GM12874 (cell line): ENCODE measurements at regions not wholly inside any gene's neighbourhood (a gene's known extent, or its start where the extent isn't known, plus 50 kb on each side); places are given as distances from the start of the nearest gene placed in this dataset.

Source experiments
- CTCF ChIP-seq: IDR thresholded peaks from 2 replicates; pipeline ENCODE4 v1.5.1; 2011; ENCODE audit warnings: low read depth, mild to moderate bottlenecking, control low read depth, low read length, moderate library complexity; ENCODE audit not compliant: insufficient read depth

DNA sequence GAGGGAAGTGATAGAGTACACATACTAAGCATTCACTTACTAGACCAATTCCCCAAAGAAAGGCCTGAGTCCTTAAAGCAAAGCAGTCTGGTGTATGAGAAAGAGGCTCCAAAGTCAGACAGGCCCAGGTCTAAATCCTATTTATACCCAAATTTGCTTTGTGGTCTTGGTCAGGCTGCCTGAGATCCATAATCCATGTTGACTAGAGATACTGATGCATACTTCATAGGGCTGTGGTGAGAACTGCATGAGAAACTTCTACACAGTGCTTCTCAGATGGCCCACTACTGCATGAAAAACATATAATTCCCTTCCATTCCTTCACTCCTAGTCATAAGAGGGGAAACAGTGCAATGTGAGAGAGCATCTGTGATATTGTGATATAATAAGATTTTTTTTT lies 81.6 kb upstream of the SP4 start:
- TF ChIP-seq CTCF, result no peak

- TF ChIP-seq CTCF, result no peak
Observed at GRCh38 chr7:21352540-21353387, 75.1 kb upstream of the SP4 start.

- TF ChIP-seq CTCF, result no peak
Observed at GRCh38 chr7:21353388-21353780, 74.5 kb upstream of the SP4 start.

DNA sequence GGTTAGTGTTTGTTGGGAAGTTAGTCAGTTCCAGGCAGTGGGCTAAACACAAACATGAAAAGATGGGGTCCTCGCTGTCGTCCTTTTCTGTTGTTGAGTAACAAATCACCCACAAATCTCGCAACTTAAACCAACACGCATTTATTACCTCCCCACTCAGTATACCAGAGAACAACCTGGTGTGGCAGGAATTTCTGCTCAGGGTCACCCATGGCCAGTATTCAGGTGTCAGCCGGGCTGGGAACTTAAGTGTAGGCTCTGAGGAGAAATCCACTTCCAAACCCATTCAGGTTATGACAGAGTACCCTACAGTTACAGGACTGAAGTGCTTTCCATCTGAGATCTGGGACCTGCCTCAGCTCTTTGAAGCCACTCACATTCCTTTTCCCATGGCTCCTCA lies 73.6 kb upstream of the SP4 start:
- no peak for TF ChIP-seq CTCF

DNA sequence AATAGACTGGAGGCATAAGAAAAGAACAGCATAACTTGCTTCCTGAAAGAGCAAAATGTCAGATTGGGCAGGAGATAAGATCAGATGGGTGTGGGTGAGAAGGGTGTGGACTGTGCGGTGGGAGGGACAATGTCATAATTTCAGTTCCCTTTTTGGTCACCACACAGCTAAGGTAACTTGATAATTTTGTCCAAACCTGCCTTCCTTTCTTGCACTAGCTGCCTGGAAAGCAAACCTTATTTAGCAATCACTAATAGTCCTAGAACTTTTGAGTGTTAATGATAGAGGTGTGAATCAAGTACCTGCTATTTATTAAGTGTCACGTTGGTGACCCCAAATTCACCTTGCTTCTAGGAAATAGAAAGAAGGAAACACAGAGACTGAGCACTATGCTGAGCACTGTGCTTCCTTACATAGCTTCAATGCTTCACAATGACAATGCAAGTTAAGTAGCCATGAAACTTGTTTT lies 72.4 kb upstream of the SP4 start:
- TF ChIP-seq CTCF, result no peak

DNA sequence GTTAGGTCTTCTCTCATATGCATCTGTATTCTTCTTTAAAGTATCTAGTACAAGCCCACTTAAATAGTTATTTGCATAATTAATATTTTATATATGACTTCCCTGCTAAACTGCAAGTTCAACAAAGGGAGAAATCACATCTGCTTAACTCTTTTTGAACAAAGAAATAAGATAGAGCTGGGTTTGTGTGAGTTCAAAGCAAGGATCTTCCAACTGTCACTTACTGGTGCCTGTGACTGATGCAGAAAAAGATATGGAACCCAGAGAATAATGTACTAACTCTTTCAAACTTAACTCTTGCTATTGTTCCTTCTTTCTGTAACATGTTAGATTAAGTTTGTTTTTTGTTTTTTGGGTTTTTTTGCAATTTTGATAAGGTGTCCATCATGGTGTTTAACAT lies 71.3 kb upstream of the SP4 start:
- TF ChIP-seq CTCF, result no peak

DNA sequence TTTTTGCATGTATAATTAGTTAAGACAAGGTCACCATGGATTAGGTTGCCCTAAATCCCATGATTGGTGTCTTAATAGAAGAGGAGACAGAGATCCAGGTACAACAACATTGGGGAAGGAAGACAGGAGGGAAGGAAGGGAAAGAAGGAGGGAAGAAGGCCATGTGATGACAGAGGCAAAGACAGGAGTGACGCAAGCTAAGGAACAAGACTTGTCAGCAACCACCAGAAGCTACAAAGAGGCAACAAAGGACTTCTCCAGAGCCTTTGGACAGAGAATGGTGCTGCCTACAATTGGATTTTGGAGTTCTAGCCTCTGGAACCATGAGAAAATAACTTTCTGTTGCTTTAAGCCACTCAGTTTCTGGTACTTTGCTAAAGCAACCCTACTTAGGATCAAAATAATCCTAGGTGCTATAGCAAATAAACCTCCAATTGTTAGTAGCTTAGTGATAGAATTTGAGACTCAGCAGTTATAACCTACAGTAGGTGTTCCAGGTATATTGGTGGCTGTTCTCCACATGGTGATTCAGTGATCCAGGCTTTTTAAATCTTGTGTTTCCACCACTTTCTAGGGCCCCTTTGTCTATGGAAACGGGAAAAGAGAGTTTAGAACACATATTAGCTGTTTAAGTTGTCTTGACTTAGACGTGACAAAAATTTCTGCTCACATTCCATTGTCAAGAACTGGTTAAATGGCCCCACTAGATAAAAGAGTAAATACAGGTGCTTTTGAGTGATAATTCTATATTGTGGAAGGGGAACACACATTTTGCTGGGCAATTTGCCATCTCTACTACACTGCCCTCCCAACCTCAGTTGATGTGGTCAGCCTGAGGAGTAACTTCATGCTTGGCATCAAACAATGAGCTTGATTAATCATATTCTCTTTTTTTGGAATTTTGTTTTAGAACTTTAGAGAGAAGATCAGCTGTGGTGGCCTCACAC lies 70.5 kb upstream of the SP4 start:
- no peak for TF ChIP-seq CTCF
